Sciatic nerve (tissue), 2 donors: ENCODE measurements at regions not wholly inside any gene's neighbourhood (a gene's known extent, or its start where the extent isn't known, plus 50 kb on each side); places are given as distances from the start of the nearest gene placed in this dataset.

Experiments used
- ATAC-seq: fragments of 200-7000 bp; cut with Tn5 transposase; one replicate; pipeline ENCODE4 v1.9.1; 2020; ENCODE audit warnings: mild to moderate bottlenecking, moderate library complexity
- DNase-seq: peaks from one replicate; pipeline ENCODE4 v3.0.0-alpha.2; 2020; ENCODE audit warnings: low spot score
- intact Hi-C: fragments of 100-400 bp; cut with DNase I; formaldehyde crosslinking; loops from one replicate; pipeline ENCODE4 v1.14.2; 2022
- donor health status: DM: no; HTN: no; CAD: no.
- donor health status: DM: no; HTN: no; CAD: no.

DNA sequence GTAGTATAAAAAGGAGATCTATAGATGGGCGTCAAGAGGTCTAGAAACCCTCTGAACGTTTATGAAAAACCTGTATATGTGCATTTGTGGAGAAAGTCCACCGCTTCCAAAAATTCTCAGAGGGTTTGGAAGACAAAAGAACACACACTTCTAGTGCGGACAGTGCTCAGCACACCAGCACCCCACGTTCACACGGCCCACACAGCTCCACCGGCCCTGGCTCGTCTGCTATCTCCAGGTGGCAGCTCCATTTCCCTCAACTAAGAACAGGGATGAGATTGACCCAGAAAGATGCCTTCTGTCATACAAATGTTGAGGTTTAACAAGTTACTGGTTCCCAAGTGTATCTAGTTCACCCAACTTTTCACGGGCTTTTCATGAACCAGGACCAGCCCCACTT is 255.1 kb downstream of the NR2F1-AS1 start:
- no peak for DNase-seq
- intact Hi-C loops = no loop called here
- no peak for ATAC-seq

- DNase-seq (no peak), ATAC-seq (no peak)
- intact Hi-C loops = no loop called here
Observed at GRCh38 chr5:93322974-93323860, 257.8 kb downstream of the NR2F1-AS1 start.

GRCh38 chr5:93320920-93321445 is 260.0 kb downstream of the NR2F1-AS1 start:
- ATAC-seq = no peak
- no peak for DNase-seq
- intact Hi-C loops = no loop called here

DNA sequence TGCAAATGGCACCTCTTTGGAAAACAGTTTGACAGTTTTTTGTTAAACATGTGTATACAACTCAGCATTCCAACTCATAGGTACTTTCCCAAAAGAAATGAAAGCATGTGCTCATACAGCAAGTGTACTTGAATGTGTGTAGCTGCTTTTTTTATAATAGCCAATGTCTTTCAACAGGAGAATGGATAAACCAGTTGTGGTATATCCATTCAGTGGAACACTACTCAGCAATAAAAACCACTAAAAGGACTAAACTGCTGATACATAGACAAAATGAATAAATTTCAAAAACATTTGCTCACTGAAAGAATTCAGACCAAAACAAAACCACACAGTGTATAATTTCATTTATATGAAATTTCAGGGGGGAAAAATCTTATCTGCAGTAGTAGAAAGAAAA is 267.3 kb downstream of the NR2F1-AS1 start:
- DNase-seq (no peak), ATAC-seq (no peak)
- intact Hi-C loops = no loop called here

DNA sequence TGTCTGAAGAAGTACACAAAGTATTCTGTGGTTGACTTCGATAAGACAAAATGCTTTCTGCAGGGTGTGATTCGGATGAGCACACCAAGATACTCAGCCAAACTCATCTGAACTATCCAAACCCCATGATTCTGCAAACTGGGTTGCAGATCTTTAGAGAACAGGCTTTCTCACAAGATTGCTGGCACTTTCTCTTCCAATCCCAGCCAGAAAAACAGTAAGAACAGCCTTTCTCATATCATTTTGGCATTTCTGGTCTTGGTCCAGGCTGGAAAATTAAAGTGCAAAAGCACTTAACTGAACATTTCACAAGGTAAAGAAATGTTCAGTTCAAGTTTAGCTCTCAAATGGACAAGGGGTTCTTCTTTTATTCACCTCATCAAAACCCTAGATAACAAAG is 269.1 kb downstream of the NR2F1-AS1 start:
- DNase-seq = no peak
- peak; percentile 59 for ATAC-seq
- intact Hi-C loops = no loop called here

DNA sequence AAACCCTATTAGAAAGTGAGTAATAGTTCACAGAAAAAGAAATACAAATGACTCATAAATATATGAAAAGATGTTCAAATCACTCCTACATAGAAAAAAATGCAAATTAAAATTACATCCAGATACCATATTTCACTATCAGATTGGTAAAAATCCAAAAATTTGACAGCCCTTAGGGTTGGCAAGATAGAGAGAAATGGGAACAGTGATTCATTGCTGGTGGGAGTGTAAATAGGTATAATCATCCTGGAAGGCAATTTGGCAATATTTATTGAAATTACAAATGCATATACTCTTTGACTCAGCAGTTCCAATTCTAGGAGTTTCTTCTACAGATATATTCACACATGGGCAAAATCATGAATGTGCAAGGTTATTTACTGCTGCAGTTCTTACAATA is 273.5 kb downstream of the NR2F1-AS1 start:
- DNase-seq (no peak), ATAC-seq (no peak)
- intact Hi-C loops = no loop called here

GRCh38 chr5:93305984-93306383 is 275.0 kb downstream of the NR2F1-AS1 start:
- DNase-seq (no peak), ATAC-seq (no peak)

GRCh38 chr5:93304456-93305250 is 276.4 kb downstream of the NR2F1-AS1 start:
- DNase-seq (no peak), ATAC-seq (no peak)
- intact Hi-C loops = no loop called here

More at GRCh38 chr5:93305984-93306383, 275.0 kb downstream of the NR2F1-AS1 start:
- intact Hi-C loops = no loop called here

DNA sequence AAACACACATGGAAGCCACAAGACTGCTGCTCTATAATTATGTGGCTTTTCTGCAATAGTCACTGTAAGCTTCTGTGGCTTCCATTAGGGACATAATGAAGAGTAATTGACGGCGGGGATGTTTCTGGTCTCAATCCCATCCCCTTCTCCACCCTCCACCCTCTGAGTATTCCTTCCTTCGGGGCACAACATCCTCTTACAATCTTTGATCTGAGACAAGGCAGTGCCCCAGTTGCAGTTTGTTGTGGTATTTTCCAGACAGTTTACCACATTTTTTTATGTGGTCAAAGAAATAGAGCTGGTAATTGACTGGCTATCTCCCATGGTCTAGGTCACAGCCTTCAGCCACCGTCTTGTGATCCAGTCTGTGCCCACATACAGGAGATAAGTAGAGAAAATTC is 277.7 kb downstream of the NR2F1-AS1 start:
- DNase-seq (no peak), ATAC-seq (no peak)
- intact Hi-C loops = no loop called here

DNA sequence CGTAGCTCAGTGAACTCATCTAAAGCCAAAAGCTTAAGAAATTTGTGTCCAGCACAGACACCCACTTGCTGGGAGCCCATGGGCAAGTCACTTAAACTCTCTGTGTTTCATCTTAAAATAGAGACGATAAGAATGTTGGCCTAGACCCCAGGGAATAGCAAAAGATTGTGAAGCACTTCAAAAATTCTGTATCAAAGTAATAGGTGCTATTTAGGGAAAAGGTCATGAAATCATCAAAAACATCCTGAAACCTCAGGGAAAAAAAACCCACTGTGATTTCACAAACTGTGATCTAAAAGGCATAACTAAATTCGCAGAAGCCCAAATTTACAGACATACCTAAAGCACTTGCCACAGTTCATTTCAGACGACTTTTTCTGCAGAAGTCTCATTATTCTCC is 278.3 kb downstream of the NR2F1-AS1 start:
- intact Hi-C loops = no loop called here
- ATAC-seq = no peak
- no peak for DNase-seq

- DNase-seq (no peak), ATAC-seq (no peak)
- intact Hi-C loops = no loop called here
Observed at GRCh38 chr5:93300945-93301344, 280.1 kb downstream of the NR2F1-AS1 start.

GRCh38 chr5:93300309-93300923 is 280.6 kb downstream of the NR2F1-AS1 start:
- intact Hi-C loops = no loop called here
- ATAC-seq (no peak), DNase-seq (no peak)

- no peak for DNase-seq
- intact Hi-C loops = no loop called here
- no peak for ATAC-seq
Observed at GRCh38 chr5:93299681-93300308, 281.2 kb downstream of the NR2F1-AS1 start.

GRCh38 chr5:93297116-93297515 is 283.9 kb downstream of the NR2F1-AS1 start:
- DNase-seq = no peak
- ATAC-seq = no peak
- intact Hi-C loops = no loop called here

- intact Hi-C loops = no loop called here
- no peak for DNase-seq
- no peak for ATAC-seq
Observed at GRCh38 chr5:93296338-93296737, 284.7 kb downstream of the NR2F1-AS1 start.

DNA sequence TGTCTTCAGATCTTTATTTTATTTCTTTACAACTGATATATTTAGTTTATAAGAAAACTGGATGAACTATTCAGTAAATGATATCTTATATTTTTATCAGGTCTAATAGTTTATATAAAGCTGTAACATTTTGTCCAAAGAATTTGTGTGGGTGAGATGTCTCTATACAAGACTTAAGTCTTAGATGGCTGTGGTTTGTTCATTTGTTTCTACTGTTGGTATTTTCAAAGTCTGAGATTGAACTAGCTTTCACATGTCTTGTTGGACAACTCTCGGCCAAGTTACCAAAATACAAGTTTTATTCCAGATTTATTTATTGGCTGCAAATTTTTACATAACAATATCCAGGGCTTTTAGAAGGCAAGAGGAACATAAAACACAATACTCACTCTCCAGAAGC is 286.0 kb downstream of the NR2F1-AS1 start:
- intact Hi-C loops = no loop called here
- ATAC-seq (no peak), DNase-seq (no peak)

- intact Hi-C loops = no loop called here
- DNase-seq = no peak
- no peak for ATAC-seq
Observed at GRCh38 chr5:93294199-93294598, 286.8 kb downstream of the NR2F1-AS1 start.

DNA sequence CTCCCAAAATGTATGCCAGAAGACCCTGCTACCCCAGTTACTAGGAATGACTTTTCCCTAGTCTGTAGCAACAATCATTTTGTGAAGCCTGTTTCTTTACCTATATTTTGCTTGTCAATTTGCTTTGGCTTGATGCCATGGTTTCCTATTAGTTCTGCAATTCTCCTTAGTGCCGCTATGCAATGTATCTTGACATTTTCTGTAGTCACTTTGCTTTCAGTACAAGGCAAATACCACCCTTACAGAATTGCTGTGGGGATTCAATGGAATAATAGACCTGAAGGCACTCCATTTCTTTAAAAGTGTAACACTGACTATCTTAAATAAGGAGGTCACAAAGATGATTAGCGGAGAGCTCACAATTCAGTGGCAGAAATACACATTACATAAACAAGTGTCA is 291.1 kb downstream of the NR2F1-AS1 start:
- no peak for DNase-seq
- intact Hi-C loops = no loop called here
- no peak for ATAC-seq

GRCh38 chr5:93285461-93285860 is 295.6 kb downstream of the NR2F1-AS1 start:
- intact Hi-C loops = no loop called here
- ATAC-seq = no peak

More at GRCh38 chr5:93285461-93285860, 295.6 kb downstream of the NR2F1-AS1 start:
- DNase-seq = no peak
